ENCODE measurements at regions not wholly inside any gene's neighbourhood (a gene's known extent, or its start where the extent isn't known, plus 50 kb on each side); places are given as distances from the start of the nearest gene placed in this dataset.

DNA sequence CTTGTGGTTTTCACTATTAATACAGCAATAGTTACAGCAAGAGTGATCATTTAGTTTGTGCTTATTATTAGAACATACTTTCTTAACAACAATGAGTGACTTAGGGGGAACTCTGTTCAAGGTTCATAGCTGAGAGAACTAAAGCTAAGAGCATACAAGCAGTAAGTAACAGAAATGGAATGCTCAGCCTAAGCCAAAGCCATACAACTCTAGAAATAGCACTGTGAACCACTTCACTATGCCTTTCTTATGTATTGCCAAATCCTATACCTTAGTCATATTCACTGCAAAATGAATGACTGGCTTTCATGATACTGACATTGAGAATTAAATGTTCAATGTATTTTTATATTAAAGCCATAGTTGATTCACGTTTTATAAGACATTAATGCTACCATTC is 599.7 kb upstream of the SLITRK1 start:
- TF ChIP-seq, protein P1, sequence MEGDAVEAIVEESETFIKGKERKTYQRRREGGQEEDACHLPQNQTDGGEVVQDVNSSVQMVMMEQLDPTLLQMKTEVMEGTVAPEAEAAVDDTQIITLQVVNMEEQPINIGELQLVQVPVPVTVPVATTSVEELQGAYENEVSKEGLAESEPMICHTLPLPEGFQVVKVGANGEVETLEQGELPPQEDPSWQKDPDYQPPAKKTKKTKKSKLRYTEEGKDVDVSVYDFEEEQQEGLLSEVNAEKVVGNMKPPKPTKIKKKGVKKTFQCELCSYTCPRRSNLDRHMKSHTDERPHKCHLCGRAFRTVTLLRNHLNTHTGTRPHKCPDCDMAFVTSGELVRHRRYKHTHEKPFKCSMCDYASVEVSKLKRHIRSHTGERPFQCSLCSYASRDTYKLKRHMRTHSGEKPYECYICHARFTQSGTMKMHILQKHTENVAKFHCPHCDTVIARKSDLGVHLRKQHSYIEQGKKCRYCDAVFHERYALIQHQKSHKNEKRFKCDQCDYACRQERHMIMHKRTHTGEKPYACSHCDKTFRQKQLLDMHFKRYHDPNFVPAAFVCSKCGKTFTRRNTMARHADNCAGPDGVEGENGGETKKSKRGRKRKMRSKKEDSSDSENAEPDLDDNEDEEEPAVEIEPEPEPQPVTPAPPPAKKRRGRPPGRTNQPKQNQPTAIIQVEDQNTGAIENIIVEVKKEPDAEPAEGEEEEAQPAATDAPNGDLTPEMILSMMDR (conservative IDR thresholded peaks at IDR 0.05; ENCODE audit: low read length), result no peak
- TF ChIP-seq EZH2phosphoT487 (IDR thresholded peaks at IDR 0.05; ENCODE audit: borderline replicate concordance), result no peak
